Neural crest cell (in vitro differentiated cells): ENCODE measurements at regions not wholly inside any gene's neighbourhood (a gene's known extent, or its start where the extent isn't known, plus 50 kb on each side); places are given as distances from the start of the nearest gene placed in this dataset.

Experiments
- DNase-seq: peaks from one replicate; pipeline ENCODE4 v3.0.0; 2021; ENCODE audit warnings: low read depth, mixed read lengths, low spot score
- H3K27ac Mint-ChIP-seq: one replicate; pipeline ENCODE4 v1.8.0; 2021; ENCODE audit warnings: mild to moderate bottlenecking, mixed read lengths; ENCODE audit not compliant: unreplicated experiment
- H3K27me3 Mint-ChIP-seq: 2 replicates; pipeline ENCODE4 v1.8.0; 2021; ENCODE audit warnings: low read depth, mild to moderate bottlenecking, mixed read lengths
- H3K36me3 Mint-ChIP-seq: 2 replicates; pipeline ENCODE4 v1.8.0; 2021; ENCODE audit warnings: low read depth, mild to moderate bottlenecking, mixed read lengths
- H3K4me1 Mint-ChIP-seq: 2 replicates; pipeline ENCODE4 v1.8.0; 2021; ENCODE audit warnings: mixed read lengths
- H3K4me3 Mint-ChIP-seq: one replicate; pipeline ENCODE4 v1.8.0; 2021; ENCODE audit warnings: mild to moderate bottlenecking, mixed read lengths
- H3K9me3 Mint-ChIP-seq: 2 replicates; pipeline ENCODE4 v1.8.0; 2021; ENCODE audit warnings: mixed read lengths
- TF ChIP-seq, protein P1 (sequence below): fragments of 200-600 bp; sonication (generic); conservative IDR thresholded peaks from 2 replicates; pipeline ENCODE4 v1.5.0; 2021; ENCODE audit warnings: antibody characterized with exemption, mild to moderate bottlenecking

DNA sequence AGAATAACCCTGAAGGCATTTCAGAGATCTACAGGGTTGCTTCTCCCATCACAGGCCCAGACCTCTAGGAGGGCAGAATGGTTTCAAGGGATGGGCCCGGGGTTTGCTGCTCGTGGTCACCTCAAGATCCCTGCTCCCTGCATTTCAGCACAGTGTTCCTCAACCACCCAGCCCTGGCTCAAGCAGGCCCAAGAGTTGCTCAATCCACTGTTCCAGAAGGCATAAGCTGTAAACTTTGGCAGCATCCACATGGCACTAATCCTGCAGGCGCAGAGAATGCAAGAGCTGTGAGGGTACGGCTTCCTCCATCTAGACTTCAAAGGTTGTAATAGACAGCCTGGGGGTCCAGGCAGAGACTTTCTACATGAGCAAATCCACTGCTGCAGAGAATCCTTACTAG lies 225.0 kb upstream of the UBASH3B start:
- no peak overlapping the region for H3K27ac Mint-ChIP-seq
- no peaks in the 10 kb centered on the region for H3K27me3 Mint-ChIP-seq
- H3K9me3 Mint-ChIP-seq = no peaks in the 10 kb centered on the region
- no peak overlapping the region for H3K4me3 Mint-ChIP-seq
- no peak for DNase-seq
- TF ChIP-seq, protein P1, sequence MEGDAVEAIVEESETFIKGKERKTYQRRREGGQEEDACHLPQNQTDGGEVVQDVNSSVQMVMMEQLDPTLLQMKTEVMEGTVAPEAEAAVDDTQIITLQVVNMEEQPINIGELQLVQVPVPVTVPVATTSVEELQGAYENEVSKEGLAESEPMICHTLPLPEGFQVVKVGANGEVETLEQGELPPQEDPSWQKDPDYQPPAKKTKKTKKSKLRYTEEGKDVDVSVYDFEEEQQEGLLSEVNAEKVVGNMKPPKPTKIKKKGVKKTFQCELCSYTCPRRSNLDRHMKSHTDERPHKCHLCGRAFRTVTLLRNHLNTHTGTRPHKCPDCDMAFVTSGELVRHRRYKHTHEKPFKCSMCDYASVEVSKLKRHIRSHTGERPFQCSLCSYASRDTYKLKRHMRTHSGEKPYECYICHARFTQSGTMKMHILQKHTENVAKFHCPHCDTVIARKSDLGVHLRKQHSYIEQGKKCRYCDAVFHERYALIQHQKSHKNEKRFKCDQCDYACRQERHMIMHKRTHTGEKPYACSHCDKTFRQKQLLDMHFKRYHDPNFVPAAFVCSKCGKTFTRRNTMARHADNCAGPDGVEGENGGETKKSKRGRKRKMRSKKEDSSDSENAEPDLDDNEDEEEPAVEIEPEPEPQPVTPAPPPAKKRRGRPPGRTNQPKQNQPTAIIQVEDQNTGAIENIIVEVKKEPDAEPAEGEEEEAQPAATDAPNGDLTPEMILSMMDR = no peak
- no peaks in the 10 kb centered on the region for H3K4me1 Mint-ChIP-seq
- H3K36me3 Mint-ChIP-seq = no peaks in the 10 kb centered on the region

DNA sequence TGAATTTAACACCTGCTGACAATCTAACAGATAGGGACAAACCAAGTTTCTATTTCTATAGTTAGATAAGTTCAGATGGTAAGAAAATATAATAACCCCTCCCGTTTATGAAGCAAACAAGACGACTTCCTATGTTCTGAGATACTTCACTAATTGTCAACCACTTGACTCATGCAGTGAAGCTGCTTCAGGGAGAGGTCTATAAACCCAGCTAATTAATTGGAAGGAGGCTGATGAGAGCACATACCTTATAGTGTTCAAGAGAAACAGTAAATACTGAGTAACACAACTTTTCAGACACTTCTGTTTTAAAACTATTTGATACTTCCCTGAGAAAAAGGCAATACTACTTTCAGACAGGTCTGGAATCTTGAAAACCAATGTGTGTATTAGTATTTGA lies 229.4 kb upstream of the UBASH3B start:
- Mint-ChIP-seq H3K36me3 (no peaks in the 10 kb centered on the region), H3K27me3 (no peaks in the 10 kb centered on the region), H3K27ac (no peak overlapping the region), H3K4me1 (no peaks in the 10 kb centered on the region), H3K9me3 (no peaks in the 10 kb centered on the region), H3K4me3 (no peak overlapping the region)
- no peak for DNase-seq
- TF ChIP-seq, protein P1 = no peak

DNA sequence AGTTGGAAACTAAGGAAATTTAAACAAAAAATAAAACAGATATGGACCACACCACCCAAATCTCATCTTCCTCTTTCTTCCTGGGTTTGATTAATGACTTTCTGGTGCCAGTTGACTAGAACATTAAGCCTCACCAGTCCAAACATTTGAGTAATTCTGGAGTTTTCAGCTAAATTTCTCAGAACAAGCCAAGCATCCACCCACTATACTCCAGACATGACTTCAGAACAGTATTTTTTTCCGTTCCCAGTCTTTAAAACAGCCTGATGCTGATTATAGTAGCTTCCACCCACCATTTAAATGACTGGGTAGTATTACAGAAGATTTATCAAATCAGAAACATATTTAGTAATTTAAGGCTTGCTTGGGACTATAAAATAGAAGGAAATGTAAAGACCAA lies 230.9 kb upstream of the UBASH3B start:
- Mint-ChIP-seq H3K4me1 (no peaks in the 10 kb centered on the region), H3K27ac (no peak overlapping the region), H3K9me3 (no peaks in the 10 kb centered on the region), H3K4me3 (no peak overlapping the region), H3K27me3 (no peaks in the 10 kb centered on the region), H3K36me3 (no peaks in the 10 kb centered on the region)
- no peak for DNase-seq
- TF ChIP-seq, protein P1 = no peak

DNA sequence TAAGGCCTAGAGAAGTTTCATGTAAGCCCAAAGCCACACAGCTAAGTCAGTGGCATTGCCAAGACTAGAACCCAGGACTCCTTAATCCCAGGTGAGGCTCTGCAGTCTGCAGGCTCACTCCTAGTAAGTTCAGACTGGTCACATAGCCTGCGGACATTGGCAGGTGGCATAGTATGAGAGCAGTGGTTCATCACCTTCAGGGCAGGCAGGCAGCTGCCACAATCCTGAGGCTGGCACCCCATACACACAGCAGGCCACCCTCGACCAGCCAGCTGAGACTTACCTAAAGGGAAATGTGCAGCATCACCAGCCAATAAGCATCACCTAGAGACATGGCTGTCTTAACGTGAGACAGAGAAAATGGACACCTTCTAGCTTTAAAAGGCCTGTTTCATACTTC lies 231.6 kb upstream of the UBASH3B start:
- TF ChIP-seq, protein P1 = no peak
- H3K27me3 Mint-ChIP-seq = no peaks in the 10 kb centered on the region
- no peak for DNase-seq
- H3K4me3 Mint-ChIP-seq = no peak overlapping the region
- H3K27ac Mint-ChIP-seq = no peak overlapping the region
- no peaks in the 10 kb centered on the region for H3K4me1 Mint-ChIP-seq
- no peaks in the 10 kb centered on the region for H3K9me3 Mint-ChIP-seq
- no peaks in the 10 kb centered on the region for H3K36me3 Mint-ChIP-seq

DNA sequence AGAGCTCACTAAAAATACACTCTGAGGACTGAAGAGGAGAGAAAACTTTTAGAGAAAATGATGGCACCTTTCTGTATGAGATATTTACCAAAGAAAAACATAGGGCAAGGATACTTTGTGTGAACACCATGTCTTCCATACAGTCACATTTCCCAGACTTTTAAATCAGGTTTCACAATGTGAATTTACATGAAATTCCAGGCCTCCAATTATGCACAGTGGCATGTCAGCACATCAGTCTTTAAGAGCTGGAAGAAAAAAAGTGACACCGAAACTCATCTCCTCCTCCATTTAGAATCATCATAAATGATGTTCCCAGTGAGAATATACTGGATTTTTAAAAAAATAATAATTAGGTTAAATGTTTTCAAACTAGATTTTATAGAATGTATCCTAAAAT lies 232.2 kb upstream of the UBASH3B start:
- H3K4me3 Mint-ChIP-seq = no peak overlapping the region
- no peaks in the 10 kb centered on the region for H3K4me1 Mint-ChIP-seq
- TF ChIP-seq, protein P1 = no peak
- no peak for DNase-seq
- H3K27me3 Mint-ChIP-seq = no peaks in the 10 kb centered on the region
- no peaks in the 10 kb centered on the region for H3K36me3 Mint-ChIP-seq
- H3K9me3 Mint-ChIP-seq = no peaks in the 10 kb centered on the region
- no peak overlapping the region for H3K27ac Mint-ChIP-seq

DNA sequence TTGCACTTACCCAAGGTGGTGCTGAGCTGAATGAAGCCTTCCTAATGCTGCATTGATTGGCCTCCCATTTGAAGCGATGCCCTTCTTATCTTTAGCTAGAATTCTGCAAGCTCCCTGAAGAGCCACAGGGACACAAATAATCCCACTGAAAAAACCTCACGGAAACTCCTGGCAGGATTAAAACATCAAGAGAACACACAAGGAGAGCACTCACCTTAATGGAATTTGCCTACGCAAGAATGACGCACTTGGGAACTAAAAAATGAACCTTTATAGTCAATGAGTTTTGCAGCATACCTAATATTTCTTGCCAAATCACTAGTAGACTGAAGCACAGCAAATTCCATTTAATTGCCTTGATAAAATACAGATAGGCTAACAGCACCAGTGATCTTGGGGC lies 232.8 kb upstream of the UBASH3B start:
- Mint-ChIP-seq H3K27me3 (no peaks in the 10 kb centered on the region), H3K4me1 (no peaks in the 10 kb centered on the region), H3K9me3 (no peaks in the 10 kb centered on the region), H3K36me3 (peaks cover 3% of the 10 kb centered on the region), H3K4me3 (no peak overlapping the region), H3K27ac (no peak overlapping the region)
- TF ChIP-seq, protein P1 = no peak
- DNase-seq = no peak
